Mucosa of descending colon (tissue), 3 donors: ENCODE measurements at regions not wholly inside any gene's neighbourhood (a gene's known extent, or its start where the extent isn't known, plus 50 kb on each side); places are given as distances from the start of the nearest gene placed in this dataset.

ENCODE experiments used
- ATAC-seq: fragments of 200-7000 bp; cut with Tn5 transposase; one replicate; pipeline ENCODE4 v1.9.1; 2020; ENCODE audit warnings: mild to moderate bottlenecking, moderate library complexity
- DNase-seq, 3 donors: peaks; one replicate each; pipeline ENCODE4 v3.0.0-alpha.2; 2020
- H3K36me3 ChIP-seq: fragments of 200-600 bp; one replicate; pipeline ENCODE4 v1.8.0; 2021; ENCODE audit warnings: low read depth, mild to moderate bottlenecking
- H3K4me1 ChIP-seq: fragments of 200-600 bp; one replicate; pipeline ENCODE4 v1.8.0; 2021; ENCODE audit warnings: low read depth, mild to moderate bottlenecking
- H3K4me3 ChIP-seq: fragments of 200-600 bp; one replicate; pipeline ENCODE4 v1.8.0; 2021; ENCODE audit warnings: mild to moderate bottlenecking
- H3K9me3 ChIP-seq: fragments of 200-600 bp; one replicate; pipeline ENCODE4 v1.8.0; 2021; ENCODE audit warnings: mild to moderate bottlenecking
- CTCF ChIP-seq: fragments of 200-600 bp; IDR thresholded peaks from one replicate; pipeline ENCODE4 v1.8.0; 2022; ENCODE audit warnings: antibody characterized with exemption, mild to moderate bottlenecking
- intact Hi-C, 2 donors: fragments of 100-400 bp; cut with DNase I in 1 of 2; cut with micrococcal nuclease in 1 of 2; formaldehyde crosslinking; loops; one replicate each; pipeline versions ENCODE4 v1.11.0 to v1.11.1; 2022; cut with DNase I, micrococcal nuclease
- donor health status: DM: no; HTN: no; CAD: no; lungs with moderate emphysema.
- donor health status: DM: no; HTN: no; CAD: no.
- donor health status: DM: no; HTN: yes; CAD: no.

- Histone ChIP-seq H3K9me3 (no peaks in the 10 kb centered on the region), H3K36me3 (no peaks in the 10 kb centered on the region), H3K4me1 (peaks cover 9% of the 10 kb centered on the region), H3K4me3 (no peak overlapping the region)
- ATAC-seq (no peak), DNase-seq (no peak)
- no peak for TF ChIP-seq CTCF
- intact Hi-C loops, result no loop called here
Observed at GRCh38 chr13:79231887-79232286, 174.2 kb downstream of the RBM26 start.

GRCh38 chr13:79229761-79230160 is 176.3 kb downstream of the RBM26 start:
- no peaks in the 10 kb centered on the region for H3K36me3 ChIP-seq
- no peak for DNase-seq
- no peaks in the 10 kb centered on the region for H3K9me3 ChIP-seq
- no peak for TF ChIP-seq CTCF
- peak; percentile 57 for ATAC-seq
- intact Hi-C loops, result no loop called here
- H3K4me3 ChIP-seq, result no peak overlapping the region
- H3K4me1 ChIP-seq, result peaks cover 16% of the 10 kb centered on the region

GRCh38 chr13:79228972-79229371 is 177.1 kb downstream of the RBM26 start:
- no peak for ATAC-seq
- no peaks in the 10 kb centered on the region for H3K36me3 ChIP-seq
- intact Hi-C loops, result no loop called here
- no peaks in the 10 kb centered on the region for H3K9me3 ChIP-seq
- TF ChIP-seq CTCF, result no peak
- peaks cover 16% of the 10 kb centered on the region for H3K4me1 ChIP-seq
- no peak overlapping the region for H3K4me3 ChIP-seq
- peak in 1 of 3 donors; percentile 26 for DNase-seq

- ATAC-seq (no peak), DNase-seq (no peak)
- no peak for TF ChIP-seq CTCF
- no peak overlapping the region for H3K4me3 ChIP-seq
- no peaks in the 10 kb centered on the region for H3K36me3 ChIP-seq
- no peaks in the 10 kb centered on the region for H3K9me3 ChIP-seq
- intact Hi-C loops, result no loop called here
- H3K4me1 ChIP-seq, result peaks cover 16% of the 10 kb centered on the region
Observed at GRCh38 chr13:79227418-79227817, 178.6 kb downstream of the RBM26 start.

GRCh38 chr13:79226938-79227337 is 179.1 kb downstream of the RBM26 start:
- Histone ChIP-seq H3K4me1 (peaks cover 16% of the 10 kb centered on the region), H3K4me3 (no peak overlapping the region), H3K9me3 (no peaks in the 10 kb centered on the region), H3K36me3 (no peaks in the 10 kb centered on the region)
- ATAC-seq, result no peak
- no peak for DNase-seq
- intact Hi-C loops, result no loop called here
- no peak for TF ChIP-seq CTCF

GRCh38 chr13:79226250-79226649 is 179.8 kb downstream of the RBM26 start:
- H3K36me3 ChIP-seq, result no peaks in the 10 kb centered on the region
- DNase-seq (no peak), ATAC-seq (peak; percentile 60)
- H3K4me3 ChIP-seq, result no peak overlapping the region
- no peaks in the 10 kb centered on the region for H3K9me3 ChIP-seq
- intact Hi-C loops, result no loop called here
- peaks cover 16% of the 10 kb centered on the region for H3K4me1 ChIP-seq
- TF ChIP-seq CTCF, result no peak
